SU-DHL-6 (cell line): ENCODE measurements at regions not wholly inside any gene's neighbourhood (a gene's known extent, or its start where the extent isn't known, plus 50 kb on each side); places are given as distances from the start of the nearest gene placed in this dataset.

Source experiments
- H2AFZ ChIP-seq: fragments of 200-600 bp; sonication (generic); 2 replicates; pipeline ENCODE4 v1.6.1; 2014; ENCODE audit warnings: low read depth, mild to moderate bottlenecking, moderate library complexity, mixed read lengths, antibody characterized with exemption, low read length; ENCODE audit not compliant: severe bottlenecking
- H3F3A ChIP-seq: fragments of 200-600 bp; shearing (Covaris generic); 2 replicates; pipeline ENCODE4 v1.6.0; 2016; ENCODE audit warnings: antibody characterized with exemption, mild to moderate bottlenecking; ENCODE audit not compliant: insufficient read depth
- H3K27ac ChIP-seq: fragments of 200-600 bp; sonication (generic); 2 replicates; pipeline ENCODE4 v1.5.1; 2016; ENCODE audit warnings: low read depth, mild to moderate bottlenecking, low read length, moderate library complexity, mixed read lengths
- H3K27me3 ChIP-seq: fragments of 200-600 bp; sonication (generic), shearing (Covaris generic); 2 replicates; pipeline ENCODE4 v1.6.0; 2014; ENCODE audit warnings: mild to moderate bottlenecking, low read length
- H3K36me3 ChIP-seq: fragments of 200-600 bp; sonication (generic); 2 replicates; pipeline ENCODE4 v1.6.1; 2014; ENCODE audit warnings: mild to moderate bottlenecking, low read length, mixed read lengths
- H3K4me2 ChIP-seq: fragments of 300-600, 200-600 bp; shearing (Covaris generic), sonication (generic); 2 replicates; pipeline ENCODE4 v1.6.0; 2014; ENCODE audit warnings: low read length, low read depth, mild to moderate bottlenecking; ENCODE audit not compliant: poor library complexity, severe bottlenecking
- H3K4me3 ChIP-seq: fragments of 200-600 bp; sonication (generic); 2 replicates; pipeline ENCODE4 v1.5.1; 2014; ENCODE audit warnings: antibody characterized with exemption, low read length, mild to moderate bottlenecking, mixed read lengths; ENCODE audit not compliant: insufficient read depth, poor library complexity, severe bottlenecking
- H3K79me2 ChIP-seq: fragments of 200-600 bp; sonication (generic); 2 replicates; pipeline ENCODE4 v1.6.1; 2014; ENCODE audit warnings: mild to moderate bottlenecking, low read length, moderate library complexity; ENCODE audit not compliant: insufficient read depth
- H3K9ac ChIP-seq: fragments of 200-600 bp; sonication (generic); 2 replicates; pipeline ENCODE4 v1.7.0; 2014; ENCODE audit warnings: mild to moderate bottlenecking, low read length
- H3K9me2 ChIP-seq: fragments of 200-600 bp; sonication (generic); replicated peaks from 2 replicates; pipeline ENCODE4 v1.6.1; 2014; ENCODE audit warnings: low read length; ENCODE audit not compliant: insufficient read depth
- H3K9me3 ChIP-seq: fragments of 200-600 bp; sonication (generic); 2 replicates; pipeline ENCODE4 v1.6.1; 2014; ENCODE audit warnings: low read length, mixed read lengths; ENCODE audit not compliant: insufficient read depth
- H4K20me1 ChIP-seq: fragments of 200-600 bp; sonication (generic); 2 replicates; pipeline ENCODE4 v1.6.1; 2014; ENCODE audit warnings: low read depth, mild to moderate bottlenecking, antibody characterized with exemption, low read length, moderate library complexity, mixed read lengths
- EZH2phosphoT487 ChIP-seq: fragments of 200-600 bp; sonication (generic), shearing (Covaris generic); conservative IDR thresholded peaks from 2 replicates; pipeline ENCODE4 v1.6.1; 2018; ENCODE audit warnings: mild to moderate bottlenecking, antibody characterized with exemption, low read length, moderate library complexity, mixed read lengths
- TF ChIP-seq, protein P1 (sequence below): fragments of 200-600 bp; sonication (generic); IDR thresholded peaks from one replicate; pipeline ENCODE4 v1.5.1; 2017; ENCODE audit warnings: antibody characterized with exemption, mild to moderate bottlenecking, low read length, moderate library complexity; ENCODE audit not compliant: insufficient read depth, poor library complexity, severe bottlenecking

- Histone ChIP-seq H3K79me2 (no peaks in the 10 kb centered on the region), H3K9me3 (no peaks in the 10 kb centered on the region), H3K27ac (no peak overlapping the region), H3K9ac (no peak overlapping the region), H4K20me1 (no peaks in the 10 kb centered on the region), H3K36me3 (no peaks in the 10 kb centered on the region), H3K9me2 (no peaks in the 10 kb centered on the region), H3F3A (no peaks in the 10 kb centered on the region), H3K4me2 (no peak overlapping the region), H2AFZ (no peak overlapping the region), H3K4me3 (no peak overlapping the region), H3K27me3 (no peaks in the 10 kb centered on the region)
- TF ChIP-seq, protein P1, sequence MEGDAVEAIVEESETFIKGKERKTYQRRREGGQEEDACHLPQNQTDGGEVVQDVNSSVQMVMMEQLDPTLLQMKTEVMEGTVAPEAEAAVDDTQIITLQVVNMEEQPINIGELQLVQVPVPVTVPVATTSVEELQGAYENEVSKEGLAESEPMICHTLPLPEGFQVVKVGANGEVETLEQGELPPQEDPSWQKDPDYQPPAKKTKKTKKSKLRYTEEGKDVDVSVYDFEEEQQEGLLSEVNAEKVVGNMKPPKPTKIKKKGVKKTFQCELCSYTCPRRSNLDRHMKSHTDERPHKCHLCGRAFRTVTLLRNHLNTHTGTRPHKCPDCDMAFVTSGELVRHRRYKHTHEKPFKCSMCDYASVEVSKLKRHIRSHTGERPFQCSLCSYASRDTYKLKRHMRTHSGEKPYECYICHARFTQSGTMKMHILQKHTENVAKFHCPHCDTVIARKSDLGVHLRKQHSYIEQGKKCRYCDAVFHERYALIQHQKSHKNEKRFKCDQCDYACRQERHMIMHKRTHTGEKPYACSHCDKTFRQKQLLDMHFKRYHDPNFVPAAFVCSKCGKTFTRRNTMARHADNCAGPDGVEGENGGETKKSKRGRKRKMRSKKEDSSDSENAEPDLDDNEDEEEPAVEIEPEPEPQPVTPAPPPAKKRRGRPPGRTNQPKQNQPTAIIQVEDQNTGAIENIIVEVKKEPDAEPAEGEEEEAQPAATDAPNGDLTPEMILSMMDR, result no peak
- TF ChIP-seq EZH2phosphoT487, result no peak
These were observed 101.3 kb upstream of the LRRC3B start for GRCh38 chr3:26521261-26521660.

DNA sequence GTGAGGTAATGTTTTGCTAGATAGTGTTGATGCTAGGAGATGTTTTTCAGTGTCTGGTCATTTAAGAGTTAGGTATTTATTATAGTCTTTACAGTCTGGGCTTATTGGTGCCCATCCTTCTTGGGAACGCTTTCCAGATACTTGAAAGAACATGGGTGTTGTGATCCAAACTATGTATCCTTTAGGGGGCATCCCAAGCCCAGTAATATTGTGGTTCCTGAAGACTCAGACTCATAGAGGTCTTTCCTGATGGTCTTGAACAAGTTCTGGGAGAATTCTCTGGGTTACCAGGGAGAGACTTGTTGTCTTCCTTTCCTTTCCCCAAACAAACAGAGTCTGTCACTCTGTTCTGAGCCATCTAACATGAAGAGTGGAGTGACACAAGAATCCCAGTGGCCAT is 99.7 kb upstream of the LRRC3B start:
- no peak overlapping the region for H3K9ac ChIP-seq
- no peak overlapping the region for H3K4me3 ChIP-seq
- H3K9me3 ChIP-seq, result no peaks in the 10 kb centered on the region
- H3K9me2 ChIP-seq, result no peaks in the 10 kb centered on the region
- no peaks in the 10 kb centered on the region for H3K79me2 ChIP-seq
- no peaks in the 10 kb centered on the region for H3K27me3 ChIP-seq
- no peak overlapping the region for H3K4me2 ChIP-seq
- no peak overlapping the region for H3K27ac ChIP-seq
- TF ChIP-seq EZH2phosphoT487, result no peak
- TF ChIP-seq, protein P1, result no peak
- no peak overlapping the region for H2AFZ ChIP-seq
- no peaks in the 10 kb centered on the region for H4K20me1 ChIP-seq
- no peaks in the 10 kb centered on the region for H3F3A ChIP-seq
- H3K36me3 ChIP-seq, result no peaks in the 10 kb centered on the region

GRCh38 chr3:26525013-26525412 is 97.6 kb upstream of the LRRC3B start:
- Histone ChIP-seq H3K27me3 (no peaks in the 10 kb centered on the region), H3K9me2 (no peaks in the 10 kb centered on the region), H3K4me2 (no peak overlapping the region), H3K4me3 (no peak overlapping the region), H2AFZ (no peak overlapping the region), H3K36me3 (no peaks in the 10 kb centered on the region), H3K27ac (no peak overlapping the region), H3K79me2 (no peaks in the 10 kb centered on the region), H3F3A (no peaks in the 10 kb centered on the region), H3K9ac (no peak overlapping the region), H4K20me1 (no peaks in the 10 kb centered on the region), H3K9me3 (no peaks in the 10 kb centered on the region)
- TF ChIP-seq, protein P1, result no peak
- no peak for TF ChIP-seq EZH2phosphoT487

- Histone ChIP-seq H3F3A (no peaks in the 10 kb centered on the region), H3K79me2 (no peaks in the 10 kb centered on the region), H2AFZ (no peak overlapping the region), H3K9me2 (no peaks in the 10 kb centered on the region), H3K9ac (no peak overlapping the region), H3K36me3 (no peaks in the 10 kb centered on the region), H3K9me3 (no peaks in the 10 kb centered on the region), H4K20me1 (no peaks in the 10 kb centered on the region), H3K4me2 (no peak overlapping the region), H3K27me3 (no peaks in the 10 kb centered on the region), H3K27ac (no peak overlapping the region), H3K4me3 (no peak overlapping the region)
- TF ChIP-seq, protein P1, result no peak
- no peak for TF ChIP-seq EZH2phosphoT487
These were observed 87.4 kb upstream of the LRRC3B start for GRCh38 chr3:26535151-26535550.
